WI38 (cell line): ENCODE measurements at regions not wholly inside any gene's neighbourhood (a gene's known extent, or its start where the extent isn't known, plus 50 kb on each side); places are given as distances from the start of the nearest gene placed in this dataset.

Experiments
- H3K4me3 ChIP-seq: 2 replicates; pipeline ENCODE4 v1.5.1; 2011; ENCODE audit warnings: low read depth, mild to moderate bottlenecking, control low read depth, low read length
- TF ChIP-seq, protein P1 (sequence below): IDR thresholded peaks from 2 replicates; pipeline ENCODE4 v1.5.1; 2012; ENCODE audit warnings: low read depth, mild to moderate bottlenecking, control low read depth, low read length

DNA sequence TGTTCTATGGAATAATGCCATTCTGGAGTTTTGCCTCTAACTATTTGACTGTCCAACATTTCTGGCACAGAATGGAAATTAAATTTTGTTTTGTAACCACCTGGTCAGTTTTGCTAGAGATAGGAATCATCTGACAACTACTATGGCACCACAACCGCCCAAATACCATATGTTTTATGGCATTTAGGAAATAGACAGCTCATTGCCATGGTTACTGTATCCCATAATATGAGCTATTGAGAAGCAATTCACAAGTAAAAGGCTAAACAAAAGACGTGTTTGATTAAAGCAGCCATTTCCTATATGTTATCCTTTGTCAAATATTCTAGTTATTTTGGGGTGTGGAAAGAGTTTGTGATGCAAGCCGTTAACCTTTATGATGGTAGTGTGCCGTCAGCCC is 1105.3 kb upstream of the LCORL start:
- H3K4me3 ChIP-seq = no peak overlapping the region
- TF ChIP-seq, protein P1, sequence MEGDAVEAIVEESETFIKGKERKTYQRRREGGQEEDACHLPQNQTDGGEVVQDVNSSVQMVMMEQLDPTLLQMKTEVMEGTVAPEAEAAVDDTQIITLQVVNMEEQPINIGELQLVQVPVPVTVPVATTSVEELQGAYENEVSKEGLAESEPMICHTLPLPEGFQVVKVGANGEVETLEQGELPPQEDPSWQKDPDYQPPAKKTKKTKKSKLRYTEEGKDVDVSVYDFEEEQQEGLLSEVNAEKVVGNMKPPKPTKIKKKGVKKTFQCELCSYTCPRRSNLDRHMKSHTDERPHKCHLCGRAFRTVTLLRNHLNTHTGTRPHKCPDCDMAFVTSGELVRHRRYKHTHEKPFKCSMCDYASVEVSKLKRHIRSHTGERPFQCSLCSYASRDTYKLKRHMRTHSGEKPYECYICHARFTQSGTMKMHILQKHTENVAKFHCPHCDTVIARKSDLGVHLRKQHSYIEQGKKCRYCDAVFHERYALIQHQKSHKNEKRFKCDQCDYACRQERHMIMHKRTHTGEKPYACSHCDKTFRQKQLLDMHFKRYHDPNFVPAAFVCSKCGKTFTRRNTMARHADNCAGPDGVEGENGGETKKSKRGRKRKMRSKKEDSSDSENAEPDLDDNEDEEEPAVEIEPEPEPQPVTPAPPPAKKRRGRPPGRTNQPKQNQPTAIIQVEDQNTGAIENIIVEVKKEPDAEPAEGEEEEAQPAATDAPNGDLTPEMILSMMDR = no peak

DNA sequence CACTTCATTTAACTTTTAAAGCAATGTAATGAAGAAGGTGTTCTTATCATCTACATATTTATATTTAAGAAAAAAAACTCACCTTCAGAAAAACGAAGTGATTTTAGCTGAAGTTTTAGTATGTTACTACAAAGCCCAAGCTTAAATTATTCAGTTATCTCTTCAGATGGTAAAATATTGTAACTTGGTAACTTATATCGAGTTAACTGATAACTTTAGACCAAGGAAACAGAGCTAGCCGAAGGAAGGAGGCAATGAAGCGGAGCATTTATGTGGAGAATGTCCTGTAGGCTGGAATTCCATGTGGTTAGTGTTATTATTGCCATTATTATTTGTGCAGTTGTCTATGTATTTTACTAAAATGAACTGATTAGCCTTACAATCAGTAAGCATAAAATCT is 1102.1 kb upstream of the LCORL start:
- TF ChIP-seq, protein P1 = no peak

DNA sequence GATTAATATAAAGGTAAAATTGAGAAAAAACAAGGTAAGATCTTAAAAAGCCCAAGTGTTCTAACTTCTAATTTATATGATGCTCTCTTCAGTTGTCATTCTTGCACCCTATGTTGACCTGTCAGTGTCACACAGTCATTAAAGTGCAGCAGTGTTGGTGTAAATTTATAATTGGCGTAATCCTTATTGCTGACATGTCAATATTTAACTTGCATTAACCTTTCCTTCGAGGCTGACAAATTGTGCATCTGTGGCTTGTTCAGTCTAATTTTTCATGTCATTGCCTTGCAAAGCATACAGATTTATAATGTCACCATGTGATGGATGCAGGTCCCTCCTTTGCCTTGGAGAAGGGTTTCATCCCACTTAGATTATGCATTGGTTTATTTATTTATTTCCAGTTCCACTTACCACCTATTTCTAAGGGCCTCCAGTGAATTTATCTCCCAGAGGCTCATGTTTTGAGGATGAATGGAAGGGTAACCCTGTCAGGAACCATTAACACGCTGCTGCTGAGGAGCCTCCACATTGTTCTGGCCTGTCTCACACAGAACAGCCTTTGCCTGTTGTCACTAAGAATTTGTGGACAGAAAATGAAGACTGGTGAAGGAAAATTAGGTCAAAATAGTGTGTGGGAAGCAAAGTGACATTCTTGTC is 1098.5 kb upstream of the LCORL start:
- H3K4me3 ChIP-seq = no peak overlapping the region
- TF ChIP-seq, protein P1 = no peak

More for the DNA sequence above, 1102.1 kb upstream of the LCORL start:
- no peak overlapping the region for H3K4me3 ChIP-seq

DNA sequence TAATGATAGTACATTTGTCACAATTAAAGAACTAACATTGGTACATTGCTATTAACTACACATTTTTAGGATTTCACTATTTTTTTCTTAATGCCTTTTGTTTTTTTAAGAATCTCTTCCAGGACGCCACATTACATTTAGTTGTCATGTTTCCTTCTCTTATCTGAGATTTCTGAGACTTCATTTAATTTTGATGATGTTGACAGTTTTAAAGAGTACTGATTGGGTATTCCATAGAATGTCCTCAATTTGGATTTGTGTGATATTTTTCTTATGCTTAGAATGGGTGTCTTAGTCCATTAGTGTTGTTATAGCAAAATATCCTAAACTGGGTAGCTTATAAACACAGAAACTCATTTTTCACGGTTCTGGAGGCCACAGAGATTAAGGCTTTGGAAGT is 1095.5 kb upstream of the LCORL start:
- H3K4me3 ChIP-seq = no peak overlapping the region
- TF ChIP-seq, protein P1 = no peak

DNA sequence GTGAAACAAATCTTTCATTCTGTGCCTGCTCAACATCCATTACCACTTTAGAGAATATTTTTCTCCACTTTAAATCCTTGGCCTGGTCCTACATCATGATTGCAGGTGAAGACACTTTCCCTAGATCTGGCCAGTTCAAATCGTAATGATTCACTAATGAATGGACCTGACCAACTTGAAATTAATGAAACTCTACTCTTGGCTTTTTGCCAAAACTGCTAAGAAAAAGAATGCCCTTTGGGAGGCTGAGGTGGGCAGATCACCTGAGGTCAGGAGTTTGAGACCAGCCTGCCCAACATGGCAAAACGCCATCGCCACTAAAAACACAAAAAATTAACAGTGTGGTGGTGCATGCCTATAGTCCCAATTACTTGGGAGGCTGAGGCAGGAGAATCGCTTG is 1082.6 kb upstream of the LCORL start:
- TF ChIP-seq, protein P1 = no peak
- no peak overlapping the region for H3K4me3 ChIP-seq

DNA sequence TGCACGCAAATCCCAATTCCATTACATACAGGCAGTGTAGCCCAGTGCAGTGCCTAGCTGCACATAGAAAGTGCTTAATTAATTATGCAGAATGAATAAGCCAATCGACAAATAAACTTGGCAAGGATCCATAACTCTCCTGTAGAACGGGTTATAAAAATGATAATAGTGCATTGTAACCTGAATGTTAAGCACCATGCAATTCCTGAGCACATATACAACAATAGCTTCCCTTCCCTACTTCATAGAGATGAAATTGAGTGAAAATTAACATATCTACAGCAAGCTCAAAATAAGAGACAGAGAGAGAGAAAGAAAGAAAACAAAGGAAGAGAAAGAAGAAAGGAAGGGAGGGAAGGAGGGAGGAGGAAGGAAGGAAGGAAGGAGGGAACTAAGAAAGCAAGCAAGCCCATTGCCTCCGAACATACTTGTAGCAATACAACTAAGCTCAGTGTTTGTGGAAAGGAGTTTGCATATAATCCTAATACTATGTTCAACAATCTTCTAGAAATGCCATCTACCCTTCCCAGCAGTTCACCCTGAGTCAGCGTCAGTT is 1074.0 kb upstream of the LCORL start:
- TF ChIP-seq, protein P1 = no peak
- no peak overlapping the region for H3K4me3 ChIP-seq

DNA sequence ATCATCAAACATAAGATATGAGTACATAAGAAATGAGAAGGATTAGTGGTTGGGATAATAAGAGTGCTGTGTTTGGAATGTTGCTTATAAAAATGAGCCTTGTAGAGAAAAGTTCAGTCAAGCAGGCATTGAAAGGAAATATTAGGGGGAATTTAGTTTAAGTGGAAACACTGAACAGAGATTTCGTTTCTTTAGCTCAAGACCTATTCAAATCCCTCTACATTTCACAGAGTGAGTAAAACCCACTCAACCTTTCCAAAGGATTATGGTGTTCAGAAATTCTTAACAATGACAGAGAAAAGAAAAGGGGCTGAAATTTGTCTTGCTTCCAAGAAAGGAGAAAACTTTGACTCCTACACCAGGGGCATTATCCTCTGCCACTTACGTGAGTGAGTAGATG is 1072.4 kb upstream of the LCORL start:
- TF ChIP-seq, protein P1 = no peak
- no peak overlapping the region for H3K4me3 ChIP-seq
